Choroid plexus epithelial cell (primary cell): ENCODE measurements at regions not wholly inside any gene's neighbourhood (a gene's known extent, or its start where the extent isn't known, plus 50 kb on each side); places are given as distances from the start of the nearest gene placed in this dataset.
A peak's percentile ranks its signal among the peaks of the same experiment; 100 is the strongest.

Experiments
- DNase-seq: peaks from one replicate; pipeline ENCODE4 v3.0.0-alpha.2; 2010; ENCODE audit warnings: low read depth
- H3K4me3 ChIP-seq: 2 replicates; pipeline ENCODE4 v1.5.1; 2011; ENCODE audit warnings: low read depth, mild to moderate bottlenecking, control low read depth, low read length, moderate library complexity
- CTCF ChIP-seq: conservative IDR thresholded peaks from 2 replicates; pipeline ENCODE4 v1.5.1; 2011; ENCODE audit warnings: low read depth, mild to moderate bottlenecking, control low read depth, inconsistent platforms, low read length, moderate library complexity

- no peak overlapping the region for H3K4me3 ChIP-seq
- no peak for TF ChIP-seq CTCF
- DNase-seq = peak; percentile 84
These were observed 328.6 kb upstream of the JARID2 start for GRCh38 chr6:14917109-14917910.

DNA sequence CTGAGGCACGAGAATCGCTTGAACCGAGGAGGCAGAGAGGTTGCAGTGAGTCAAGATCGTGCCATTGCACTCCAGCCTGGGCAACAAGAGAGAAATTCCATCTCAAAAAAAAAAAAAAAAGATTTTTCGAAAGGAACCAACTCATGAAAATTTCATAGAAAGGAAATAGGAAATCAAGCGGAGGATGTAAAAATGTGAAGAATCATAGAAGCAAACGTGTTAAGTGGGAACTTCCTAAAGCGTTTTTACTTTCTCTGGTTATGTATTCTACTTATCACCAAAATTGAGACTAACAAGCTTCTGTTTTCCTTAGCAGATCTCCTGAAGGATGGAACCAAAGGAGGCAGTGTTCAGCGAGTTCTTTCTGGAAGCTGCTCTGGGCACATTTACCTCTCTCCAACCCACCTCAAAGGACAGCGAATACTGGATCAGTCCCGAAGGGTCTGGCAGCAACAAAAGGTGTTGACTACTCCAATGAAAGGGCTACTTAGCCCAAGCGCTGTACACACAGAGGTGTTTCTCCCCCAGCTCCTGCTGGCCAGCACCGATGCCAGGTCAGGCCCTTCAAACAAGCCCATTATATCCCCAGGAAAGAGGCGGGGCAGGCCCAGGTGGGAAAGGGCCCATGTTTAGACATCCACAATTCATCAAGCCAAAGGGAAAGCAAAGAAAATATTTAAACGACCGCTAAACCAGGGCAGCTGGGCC lies 327.5 kb upstream of the JARID2 start:
- no peak for TF ChIP-seq CTCF
- no peak overlapping the region for H3K4me3 ChIP-seq
- no peak for DNase-seq

GRCh38 chr6:14919038-14919670 lies 326.7 kb upstream of the JARID2 start:
- no peak for TF ChIP-seq CTCF
- DNase-seq = no peak
- no peak overlapping the region for H3K4me3 ChIP-seq

GRCh38 chr6:14920276-14920675 lies 325.6 kb upstream of the JARID2 start:
- DNase-seq = no peak
- no peak for TF ChIP-seq CTCF
- no peak overlapping the region for H3K4me3 ChIP-seq

GRCh38 chr6:14921170-14921569 lies 324.7 kb upstream of the JARID2 start:
- no peak overlapping the region for H3K4me3 ChIP-seq
- no peak for DNase-seq
- no peak for TF ChIP-seq CTCF

- no peak for TF ChIP-seq CTCF
- DNase-seq = no peak
- H3K4me3 ChIP-seq = no peak overlapping the region
These were observed 323.8 kb upstream of the JARID2 start for GRCh38 chr6:14921878-14922671.
